ENCODE measurements at regions not wholly inside any gene's neighbourhood (a gene's known extent, or its start where the extent isn't known, plus 50 kb on each side); places are given as distances from the start of the nearest gene placed in this dataset.
A peak's percentile ranks its signal among the peaks of the same experiment; 100 is the strongest.

DNA sequence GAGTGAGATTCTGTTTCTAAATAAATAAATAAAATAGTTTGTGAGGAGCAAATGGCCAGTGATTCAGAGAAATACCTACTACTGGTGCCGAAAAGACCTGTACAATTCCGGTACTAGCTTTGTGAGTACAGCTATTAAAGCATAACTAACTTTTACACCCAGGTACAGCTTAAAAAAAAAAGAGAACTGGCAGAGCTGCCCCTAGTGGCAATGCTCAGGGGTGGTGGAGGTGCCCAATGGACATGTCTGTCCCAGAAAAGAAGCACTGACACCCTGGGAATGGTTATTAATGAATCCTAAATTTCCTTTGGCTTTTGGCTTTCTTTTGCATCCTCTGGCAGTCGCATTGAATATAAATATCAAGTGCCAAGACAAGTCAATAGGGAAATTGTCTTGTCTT, 87.0 kb downstream of the LIPG start:
- DNase-seq (no peak), ATAC-seq (ENCODE audit: insufficient read depth, low read depth) (no peak)
- H3K4me1 ChIP-seq (ENCODE audit: insufficient read depth, low read length) = no peaks in the 10 kb centered on the region
- H4K20me1 ChIP-seq (ENCODE audit: insufficient read depth, low read length) = no peaks in the 10 kb centered on the region
- no peaks in the 10 kb centered on the region for H3K36me3 ChIP-seq (ENCODE audit: insufficient read depth, low read length)
- TF ChIP-seq CTCF (IDR thresholded peaks at IDR 0.05; ENCODE audit: borderline replicate concordance, extremely low read depth, low read length, poor library complexity, severe bottlenecking) (peak; percentile 18), EZH2 (IDR thresholded peaks at IDR 0.05; ENCODE audit: borderline replicate concordance, low read depth, low read length, severe bottlenecking) (no peak)
- no peaks in the 10 kb centered on the region for H3K27me3 ChIP-seq (ENCODE audit: insufficient read depth, low read length, poor library complexity)
- no peaks in the 10 kb centered on the region for H3K79me2 ChIP-seq (ENCODE audit: insufficient read depth, low read length)
- no peaks in the 10 kb centered on the region for H3K9me3 ChIP-seq (ENCODE audit: insufficient read depth, low read length, severe bottlenecking)
- H3K4me2 ChIP-seq (ENCODE audit: insufficient read depth, low read length) = no peak overlapping the region
- no peak overlapping the region for H2AFZ ChIP-seq (ENCODE audit: low read depth, low read length)
- H3K9ac ChIP-seq (ENCODE audit: low read depth, low read length) = no peak overlapping the region
- H3K27ac ChIP-seq (ENCODE audit: low read length) = no peak overlapping the region
- no peak overlapping the region for H3K4me3 ChIP-seq (ENCODE audit: low read depth in 1 of 2, low read length in 2 of 2)
